ENCODE measurements at regions not wholly inside any gene's neighbourhood (a gene's known extent, or its start where the extent isn't known, plus 50 kb on each side); places are given as distances from the start of the nearest gene placed in this dataset.
"Not testable (repeated sequence)": the region's sequence is repeated elsewhere in the genome, so short reads cannot be mapped to it uniquely, and the experiment has no call there.

GRCh38 chr14:105742904-105743701 lies 216.7 kb downstream of the TMEM121 start:
- DNase-seq = not testable (repeated sequence)

DNA sequence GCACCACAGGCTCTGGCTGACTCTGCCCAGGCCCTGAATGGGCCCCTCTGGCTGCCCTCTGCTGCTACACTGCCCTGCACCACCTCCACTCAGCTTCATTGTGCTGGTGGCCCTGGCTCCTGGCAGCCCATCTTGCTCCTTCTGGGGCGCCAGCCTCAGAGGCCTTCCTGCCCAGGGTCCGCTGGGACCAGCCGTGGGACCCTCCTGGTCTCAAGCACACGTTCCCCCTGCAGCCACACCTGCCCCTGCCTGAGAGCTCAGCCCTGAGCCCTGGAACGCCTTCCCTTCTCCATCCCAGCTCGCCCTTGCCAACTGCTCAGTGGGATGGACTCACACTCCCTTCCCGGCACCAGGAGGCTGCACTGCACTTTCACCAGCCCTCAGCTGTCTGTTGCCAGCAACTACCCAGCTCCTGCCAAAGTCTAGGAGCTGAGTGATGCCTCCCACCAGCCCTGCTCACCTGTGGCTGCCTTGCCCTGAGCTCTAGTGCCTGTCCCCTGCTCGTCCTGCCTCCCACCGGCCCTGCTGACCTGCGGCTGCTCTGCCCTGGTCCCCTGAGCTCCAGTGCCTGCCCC lies 217.9 kb downstream of the TMEM121 start:
- DNase-seq = not testable (repeated sequence)

DNA sequence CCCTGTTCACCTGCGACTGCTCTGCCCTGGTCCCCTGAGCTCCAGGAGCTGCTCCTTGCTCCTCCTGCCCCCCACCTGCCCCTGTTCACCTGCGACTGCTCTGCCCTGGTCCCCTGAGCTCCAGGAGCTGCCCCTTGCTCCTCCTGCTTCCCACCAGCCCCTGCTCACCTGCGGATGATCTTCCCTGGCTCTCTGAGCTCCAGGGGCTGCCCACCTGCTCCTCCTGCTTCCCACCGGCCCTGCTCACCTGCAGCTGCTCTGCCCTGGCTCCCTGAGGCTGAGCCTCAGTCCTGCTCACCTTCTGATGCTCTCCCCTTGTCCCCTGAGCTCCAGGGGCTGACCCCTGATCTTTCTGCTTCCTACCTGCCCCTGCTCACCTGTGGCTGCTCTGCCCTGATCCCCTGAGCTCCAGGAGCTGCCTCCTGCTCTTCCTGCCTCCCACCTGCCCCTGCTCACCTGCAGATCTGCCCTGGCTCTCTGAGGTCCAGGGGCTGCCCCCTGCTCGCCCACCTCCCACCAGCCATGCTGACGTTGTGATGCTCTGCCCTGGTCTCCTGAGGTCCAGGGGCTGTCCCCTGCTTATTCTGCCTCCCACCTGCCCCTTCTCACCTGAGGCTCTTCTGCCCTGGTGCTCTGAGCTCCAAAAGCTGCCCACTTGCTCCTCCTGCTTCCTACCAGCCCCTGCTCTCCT lies 219.2 kb downstream of the TMEM121 start:
- DNase-seq = no peak

- no peak for DNase-seq
Measured at GRCh38 chr14:105746124-105746514, 219.7 kb downstream of the TMEM121 start.

DNA sequence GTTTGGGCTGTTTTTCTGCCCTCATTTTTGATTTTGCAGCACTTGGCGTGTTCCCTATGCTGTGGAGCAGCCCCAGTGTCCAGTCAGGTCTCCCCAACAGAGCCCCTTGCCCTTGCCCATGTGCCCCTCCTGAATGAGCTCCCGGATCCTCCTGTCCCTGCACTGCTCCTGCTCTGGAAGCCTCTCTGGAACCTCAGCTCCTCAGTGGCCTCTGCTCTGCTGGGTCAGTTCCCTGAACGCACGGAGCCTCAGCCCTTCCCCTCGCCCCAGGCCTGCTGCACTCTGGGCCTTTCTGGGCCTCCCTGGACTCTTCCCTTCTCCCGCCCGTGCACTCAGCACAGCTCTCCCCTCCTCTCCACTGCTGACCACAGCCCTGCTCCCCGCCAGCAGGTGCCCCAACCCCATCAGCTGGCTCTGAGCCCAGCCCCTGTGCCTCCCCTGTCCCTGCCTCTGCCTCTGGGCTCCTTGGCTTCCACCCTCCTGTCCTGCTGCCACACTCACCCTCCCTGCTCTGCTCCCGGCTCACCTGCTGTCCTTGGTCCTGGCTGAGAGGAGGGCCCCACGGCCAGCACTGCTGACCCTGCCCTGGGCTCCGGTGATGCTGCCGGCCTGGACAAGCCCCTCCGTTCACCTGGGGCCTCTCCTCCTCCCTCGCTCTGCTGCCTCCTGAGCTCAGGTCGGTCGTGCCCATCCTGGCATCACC lies 220.6 kb downstream of the TMEM121 start:
- not testable (repeated sequence) for DNase-seq

DNA sequence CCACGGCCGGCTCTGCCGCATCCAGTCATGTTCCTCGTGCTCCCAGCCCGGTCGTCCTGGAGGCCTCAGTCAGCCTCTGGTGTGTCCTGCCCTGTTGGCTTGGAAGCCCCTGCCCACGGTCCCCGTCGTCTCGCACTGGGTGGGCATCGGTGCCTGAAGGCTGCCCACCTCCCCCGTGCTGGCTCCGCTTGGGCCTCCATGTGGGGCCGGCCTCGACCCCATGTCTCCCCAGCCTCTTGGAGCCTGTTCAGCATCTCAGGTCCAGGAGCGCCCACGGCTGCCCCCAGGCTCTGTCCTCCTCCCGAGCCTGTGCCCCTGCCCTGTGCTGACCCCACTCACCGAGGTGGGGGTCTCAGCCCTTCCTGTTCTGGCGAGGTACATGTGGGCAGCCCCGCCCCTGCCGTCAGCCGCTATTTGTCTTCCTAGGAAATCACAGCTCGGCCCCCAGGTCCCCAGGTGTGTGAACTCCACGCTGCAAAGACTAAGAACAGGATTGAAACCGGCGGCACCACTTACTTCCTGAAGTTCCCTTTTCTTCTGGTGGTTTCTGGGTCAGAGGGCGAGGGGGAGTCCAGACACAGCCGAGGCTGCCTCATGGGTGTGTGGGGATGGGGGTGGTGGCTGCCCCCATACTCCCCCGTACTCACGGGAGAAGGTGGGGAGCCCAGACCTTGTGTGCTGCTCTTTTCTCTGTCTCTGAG lies 221.3 kb downstream of the TMEM121 start:
- not testable (repeated sequence) for DNase-seq

DNA sequence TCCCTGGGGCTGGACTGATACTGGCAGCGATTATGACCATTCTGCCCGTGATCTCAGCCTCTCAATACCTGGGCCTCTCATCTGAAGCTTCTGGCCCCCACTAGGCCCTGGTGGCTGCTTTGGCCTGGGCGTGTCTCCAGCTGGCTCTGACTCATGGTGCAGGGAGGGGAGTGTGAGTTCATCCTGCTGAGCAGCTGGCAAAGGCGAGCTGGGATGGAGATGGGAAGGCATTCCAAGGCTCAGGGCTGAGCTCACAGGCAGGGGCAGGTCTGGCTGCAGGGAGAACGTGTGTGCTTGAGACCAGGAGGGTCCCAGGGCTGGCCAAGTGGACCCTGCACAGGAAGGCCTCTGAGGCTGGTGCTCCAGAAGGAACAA lies 221.8 kb downstream of the TMEM121 start:
- DNase-seq = no peak

GRCh38 chr14:105748710-105749109 lies 222.3 kb downstream of the TMEM121 start:
- DNase-seq = not testable (repeated sequence)

DNA sequence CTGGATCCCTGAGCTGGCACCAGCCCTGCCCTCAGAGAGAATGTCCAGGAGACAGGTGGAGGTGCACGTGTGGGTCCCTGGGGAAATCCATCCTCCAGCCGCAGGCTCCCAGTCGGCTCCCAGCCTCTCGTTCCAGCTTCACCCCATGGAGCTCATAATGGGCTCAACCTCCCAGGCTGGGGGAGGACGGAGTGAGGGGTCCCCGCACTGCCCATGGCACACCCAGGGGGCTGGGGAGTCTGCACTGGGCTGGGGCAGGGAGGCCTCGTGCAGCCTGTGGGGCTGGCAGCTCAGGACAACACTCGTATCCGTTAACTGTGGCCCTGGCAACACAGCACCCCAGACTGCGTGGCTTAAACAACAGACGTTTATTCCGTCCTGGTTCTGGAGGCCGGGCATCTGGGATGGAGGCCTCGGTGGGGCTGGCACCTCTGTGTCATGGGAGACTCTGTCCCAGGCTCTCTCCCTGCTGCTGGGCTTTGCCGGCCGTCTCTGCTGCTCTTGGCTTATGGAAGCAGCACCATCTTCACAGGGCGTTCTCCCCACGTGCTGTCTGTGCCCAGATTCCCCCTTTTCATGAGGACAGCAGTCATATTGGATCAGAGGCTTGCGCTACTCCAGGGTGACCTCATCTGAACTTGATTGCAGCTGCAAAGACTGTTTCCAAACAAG lies 223.6 kb downstream of the TMEM121 start:
- not testable (repeated sequence) for DNase-seq

GRCh38 chr14:105751291-105751751 lies 224.9 kb downstream of the TMEM121 start:
- not testable (repeated sequence) for DNase-seq

DNA sequence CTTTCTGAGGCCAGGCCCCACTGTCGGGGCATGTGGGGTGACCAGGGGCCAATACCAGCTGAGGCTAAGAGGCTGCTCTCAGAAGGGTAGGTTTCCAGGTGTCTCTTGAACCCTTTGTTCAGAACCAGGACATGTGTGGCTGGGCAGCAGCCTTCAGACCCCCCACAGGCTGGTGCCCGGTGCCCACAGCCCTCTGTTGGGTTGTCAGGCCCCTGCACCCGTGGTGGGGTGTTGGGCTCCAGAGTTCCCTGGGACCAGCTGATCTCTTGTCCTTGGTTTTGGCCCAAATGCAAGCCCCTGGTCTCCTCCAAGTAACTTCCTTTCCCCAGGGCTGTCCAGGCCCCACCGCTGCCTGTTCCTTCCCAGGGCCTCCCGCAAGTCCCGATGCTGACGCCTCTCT lies 226.0 kb downstream of the TMEM121 start:
- not testable (repeated sequence) for DNase-seq

- no peak for DNase-seq
Measured at GRCh38 chr14:105760691-105761344, 234.4 kb downstream of the TMEM121 start.

DNA sequence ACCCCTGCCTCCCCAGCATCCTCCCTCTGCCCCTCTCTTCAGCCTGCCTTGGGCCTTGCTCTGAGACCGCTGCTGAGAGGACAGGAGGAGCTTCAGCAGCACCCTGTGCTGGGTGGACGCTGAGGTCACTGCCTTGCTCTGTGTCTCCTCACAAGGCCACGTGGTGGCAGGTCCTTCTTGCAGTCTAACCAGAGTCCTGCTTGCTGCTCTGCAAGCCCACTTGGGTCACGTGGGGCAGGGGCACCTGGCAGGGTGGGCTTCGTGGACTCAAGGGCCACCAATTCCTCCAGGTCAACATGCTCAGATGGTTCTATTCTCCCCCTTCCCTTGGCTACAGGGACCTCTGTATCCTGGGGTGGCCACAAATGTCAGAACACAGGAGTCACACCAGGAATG lies 235.0 kb downstream of the TMEM121 start:
- not testable (repeated sequence) for DNase-seq

GRCh38 chr14:105761842-105762241 lies 235.5 kb downstream of the TMEM121 start:
- DNase-seq = no peak

GRCh38 chr14:105762262-105762661 lies 235.9 kb downstream of the TMEM121 start:
- not testable (repeated sequence) for DNase-seq

GRCh38 chr14:105764254-105764901 lies 238.0 kb downstream of the TMEM121 start:
- DNase-seq = not testable (repeated sequence)

GRCh38 chr14:105765072-105765825 lies 238.9 kb downstream of the TMEM121 start:
- not testable (repeated sequence) for DNase-seq

GRCh38 chr14:105765893-105766614 lies 239.7 kb downstream of the TMEM121 start:
- DNase-seq = no peak

GRCh38 chr14:105767315-105767714 lies 240.9 kb downstream of the TMEM121 start:
- no peak for DNase-seq
